GM12891 (cell line): ENCODE measurements at regions not wholly inside any gene's neighbourhood (a gene's known extent, or its start where the extent isn't known, plus 50 kb on each side); places are given as distances from the start of the nearest gene placed in this dataset.

Experiments used
- PAX5 ChIP-seq: IDR thresholded peaks from 2 replicates; pipeline ENCODE4 v1.6.1; 2011; ENCODE audit warnings: low read length, moderate library complexity, mild to moderate bottlenecking; ENCODE audit not compliant: insufficient read depth, severe bottlenecking
- POLR2A ChIP-seq: IDR thresholded peaks from 2 replicates; pipeline ENCODE4 v1.6.1; 2011; ENCODE audit warnings: low read depth, low read length, control low read depth
- POLR2AphosphoS5 ChIP-seq: IDR thresholded peaks from 2 replicates; pipeline ENCODE4 v1.6.1; 2011; ENCODE audit warnings: low read depth, low read length, control low read depth
- POU2F2 ChIP-seq: IDR thresholded peaks from 2 replicates; pipeline ENCODE4 v1.6.1; 2011; ENCODE audit warnings: low read depth, mild to moderate bottlenecking, control low read depth, low read length, moderate library complexity
- SPI1 ChIP-seq: IDR thresholded peaks from 2 replicates; pipeline ENCODE4 v1.6.1; 2011; ENCODE audit warnings: low read depth, low read length, control low read depth
- TAF1 ChIP-seq: IDR thresholded peaks from 2 replicates; pipeline ENCODE4 v1.6.1; 2011; ENCODE audit warnings: low read depth, low read length, control low read depth

GRCh38 chr2:2696733-2697455 is 365.8 kb upstream of the MYT1L start:
- no peak for TF ChIP-seq POLR2A
- TF ChIP-seq POLR2AphosphoS5: no peak
- TF ChIP-seq SPI1: no peak
- no peak for TF ChIP-seq TAF1
- TF ChIP-seq POU2F2: no peak
- TF ChIP-seq PAX5: no peak
